Stimulated activated CD4-positive, alpha-beta T cell treated with anti-CD3 and anti-CD28 coated beads, Interleukin-15, amount 100 ng/mL, for 24 hours (primary cell): ENCODE measurements at regions not wholly inside any gene's neighbourhood (a gene's known extent, or its start where the extent isn't known, plus 50 kb on each side); places are given as distances from the start of the nearest gene placed in this dataset.

Source experiments
- DNase-seq: peaks from one replicate; pipeline ENCODE4 v3.0.0-alpha.2; 2020

- no peak for DNase-seq
These were observed 287.2 kb downstream of the RNF144B start for GRCh38 chr6:18674346-18674745.

GRCh38 chr6:18675881-18676280 lies 288.7 kb downstream of the RNF144B start:
- DNase-seq, result no peak

GRCh38 chr6:18676548-18676947 lies 289.4 kb downstream of the RNF144B start:
- no peak for DNase-seq

- DNase-seq, result no peak
These were observed 293.7 kb downstream of the RNF144B start for GRCh38 chr6:18680842-18681241.

- DNase-seq, result no peak
These were observed 294.8 kb downstream of the RNF144B start for GRCh38 chr6:18681832-18682503.

- no peak for DNase-seq
These were observed 297.2 kb downstream of the RNF144B start for GRCh38 chr6:18684343-18684742.

- DNase-seq, result no peak
These were observed 306.0 kb downstream of the RNF144B start for GRCh38 chr6:18692929-18693685.

- no peak for DNase-seq
These were observed 306.7 kb downstream of the RNF144B start for GRCh38 chr6:18693881-18694280.

- no peak for DNase-seq
These were observed 316.4 kb downstream of the RNF144B start for GRCh38 chr6:18703546-18703945.

GRCh38 chr6:18707714-18708439 lies 320.7 kb downstream of the RNF144B start:
- DNase-seq, result no peak

GRCh38 chr6:18712595-18712994 lies 325.4 kb downstream of the RNF144B start:
- DNase-seq, result no peak

- no peak for DNase-seq
These were observed 332.9 kb downstream of the RNF144B start for GRCh38 chr6:18720075-18720474.

GRCh38 chr6:18724056-18724455 lies 336.9 kb downstream of the RNF144B start:
- no peak for DNase-seq

- DNase-seq, result no peak
These were observed 338.3 kb downstream of the RNF144B start for GRCh38 chr6:18725449-18725848.

GRCh38 chr6:18733921-18734550 lies 346.9 kb downstream of the RNF144B start:
- DNase-seq, result no peak

- no peak for DNase-seq
These were observed 354.6 kb downstream of the RNF144B start for GRCh38 chr6:18741741-18742140.

GRCh38 chr6:18742406-18742805 lies 355.3 kb downstream of the RNF144B start:
- no peak for DNase-seq

- DNase-seq, result no peak
These were observed 359.6 kb downstream of the RNF144B start for GRCh38 chr6:18746727-18747126.

- no peak for DNase-seq
These were observed 361.2 kb downstream of the RNF144B start for GRCh38 chr6:18748314-18748713.

GRCh38 chr6:18752278-18753068 lies 365.3 kb downstream of the RNF144B start:
- DNase-seq, result no peak

- DNase-seq, result no peak
These were observed 365.9 kb downstream of the RNF144B start for GRCh38 chr6:18753076-18753475.

- DNase-seq, result no peak
These were observed 375.9 kb downstream of the RNF144B start for GRCh38 chr6:18763086-18763485.

GRCh38 chr6:18784794-18785193 lies 397.6 kb downstream of the RNF144B start:
- no peak for DNase-seq
